Islet precursor cell (in vitro differentiated cells): ENCODE measurements at regions not wholly inside any gene's neighbourhood (a gene's known extent, or its start where the extent isn't known, plus 50 kb on each side); places are given as distances from the start of the nearest gene placed in this dataset.

Experiments
- DNase-seq: peaks from one replicate; pipeline ENCODE4 v3.0.0-alpha.2; 2018

DNA sequence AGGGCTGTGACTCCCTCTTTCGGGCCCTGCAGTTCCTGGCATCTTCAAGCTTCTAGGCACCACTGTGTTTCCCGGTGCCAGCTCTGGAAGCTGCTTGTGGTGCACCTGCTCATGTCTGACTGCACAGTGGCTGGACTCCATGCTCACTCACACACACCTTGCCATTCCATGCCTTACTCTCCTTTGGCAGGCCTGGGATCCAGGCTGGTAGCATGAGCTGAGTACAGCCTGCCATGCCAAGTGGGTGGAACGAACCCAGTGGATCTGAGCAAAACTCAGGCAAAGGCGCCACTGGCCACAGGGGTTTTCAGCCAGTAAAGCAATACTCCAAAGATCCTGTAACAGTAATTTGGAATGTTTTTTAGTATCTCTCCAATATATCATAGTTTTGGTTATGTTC lies 902.7 kb upstream of the USP15 start:
- DNase-seq, result no peak

- no peak for DNase-seq
These were observed 898.2 kb upstream of the USP15 start for GRCh38 chr12:61362037-61362436.

- no peak for DNase-seq
These were observed 895.2 kb upstream of the USP15 start for GRCh38 chr12:61365001-61365400.

DNA sequence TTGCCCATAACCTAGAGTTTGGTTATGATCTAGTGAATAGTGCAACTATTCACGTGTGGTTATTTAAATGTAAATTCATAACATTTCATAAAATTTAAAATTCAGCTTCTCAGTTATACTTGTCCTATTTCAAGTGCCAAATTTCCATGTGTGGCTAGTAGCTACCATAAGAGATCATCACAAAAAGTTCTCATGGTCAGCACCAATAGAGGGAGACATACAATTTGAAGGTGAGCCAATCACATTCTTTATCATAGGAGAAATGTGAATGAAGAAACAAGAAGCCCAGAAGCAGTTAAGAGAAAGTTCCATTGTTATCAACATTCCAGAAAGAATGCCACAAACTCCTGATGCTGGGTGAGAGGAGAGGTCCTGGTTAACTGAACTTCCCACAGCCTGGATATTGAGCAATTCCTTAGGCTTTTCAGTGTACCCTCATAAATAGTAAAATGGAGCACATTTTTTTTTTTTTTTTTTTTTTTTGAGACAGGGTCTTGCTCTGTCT lies 892.9 kb upstream of the USP15 start:
- no peak for DNase-seq

GRCh38 chr12:61369241-61369910 lies 890.8 kb upstream of the USP15 start:
- no peak for DNase-seq

GRCh38 chr12:61384511-61384910 lies 875.7 kb upstream of the USP15 start:
- DNase-seq, result no peak

DNA sequence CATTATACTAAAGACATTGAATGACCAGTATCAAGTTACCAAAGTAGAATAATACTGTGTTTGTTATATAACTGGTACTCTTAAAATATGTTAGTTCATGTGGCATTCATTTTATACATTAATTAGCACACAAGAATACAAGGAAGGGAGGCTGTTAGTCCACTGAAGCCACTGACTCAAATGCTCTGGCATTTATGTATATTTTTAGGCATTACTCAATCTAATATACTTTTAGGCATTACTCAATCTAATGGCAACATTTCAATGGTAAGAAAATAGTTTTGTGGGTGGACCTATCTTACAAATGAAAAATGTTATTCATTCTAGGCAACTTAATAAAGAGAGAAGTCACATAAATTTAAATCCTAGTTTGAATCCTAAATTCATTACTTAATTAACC lies 874.4 kb upstream of the USP15 start:
- DNase-seq, result no peak

DNA sequence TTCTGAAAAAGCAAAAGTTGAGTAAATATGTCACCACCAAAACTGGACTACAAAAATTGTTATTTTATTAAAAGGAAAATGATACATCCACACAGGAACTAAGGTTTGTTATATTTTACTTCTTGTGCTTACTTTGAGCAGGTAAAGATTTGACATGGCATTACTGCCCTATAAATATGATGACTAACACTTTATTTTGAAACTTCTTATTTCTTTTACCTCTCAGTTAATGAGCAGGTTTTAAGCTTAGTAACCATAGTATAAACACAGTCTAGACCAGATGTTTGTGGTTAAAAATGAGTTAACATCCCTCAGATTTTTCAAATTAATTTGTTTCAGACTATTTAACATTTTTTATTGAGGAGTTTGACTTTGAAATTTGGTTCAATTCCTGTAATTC lies 862.5 kb upstream of the USP15 start:
- DNase-seq, result no peak

GRCh38 chr12:61412201-61412600 lies 848.0 kb upstream of the USP15 start:
- DNase-seq, result no peak

DNA sequence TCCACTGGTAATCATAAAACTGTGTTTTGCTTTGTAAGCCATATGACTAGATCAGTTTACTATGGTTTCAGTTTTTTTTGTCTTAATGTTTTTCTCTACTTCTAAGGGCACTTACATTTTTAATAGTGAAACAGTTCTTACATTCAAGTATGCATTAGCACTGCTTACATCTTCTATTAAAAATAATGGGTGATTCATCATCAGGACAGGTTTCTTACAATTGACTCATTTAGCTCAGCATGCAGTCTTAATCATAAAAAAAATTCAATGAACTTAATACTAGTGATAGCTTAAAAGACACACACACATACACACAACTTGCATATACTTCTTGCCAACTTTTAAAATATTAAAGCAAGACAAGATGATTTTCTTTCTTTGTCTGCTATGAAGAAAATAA lies 845.7 kb upstream of the USP15 start:
- no peak for DNase-seq

DNA sequence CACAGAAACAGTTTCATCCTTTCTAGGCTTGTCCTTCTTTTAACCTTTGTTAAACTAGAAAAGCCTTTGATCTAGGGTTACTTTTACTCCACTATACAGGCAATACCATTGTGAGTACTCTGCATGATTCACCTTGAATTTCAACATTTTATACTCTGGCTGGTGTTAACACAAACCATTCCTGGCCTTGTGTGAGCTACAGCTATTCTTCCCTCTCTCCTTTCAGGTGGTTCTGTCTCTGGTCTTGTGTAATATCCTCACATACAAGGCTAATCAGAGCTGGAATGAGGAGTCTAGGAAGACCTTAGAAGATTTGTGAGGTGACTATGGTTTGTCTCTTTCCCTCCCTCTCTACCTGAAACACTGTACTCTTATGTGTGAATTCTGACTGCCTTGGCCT lies 837.4 kb upstream of the USP15 start:
- DNase-seq, result no peak

DNA sequence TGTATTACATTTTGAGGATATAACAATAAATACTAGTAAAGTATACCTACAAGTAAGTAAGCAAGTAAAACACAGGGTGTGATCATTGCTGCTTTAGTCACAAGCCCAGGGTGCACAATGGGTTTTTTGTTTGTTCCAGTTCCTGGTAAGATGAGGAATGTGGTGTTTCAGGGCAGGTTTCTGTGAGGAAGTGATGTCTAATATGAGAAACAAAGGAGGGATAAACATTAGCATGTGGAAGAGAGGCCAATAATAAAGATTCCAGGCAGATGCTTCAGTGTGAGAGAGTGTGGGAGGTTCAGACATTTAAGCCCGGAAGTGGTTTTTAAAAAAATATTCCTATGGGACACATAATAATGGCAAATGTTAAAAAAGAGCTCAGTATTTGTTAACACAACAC lies 808.1 kb upstream of the USP15 start:
- peak; percentile 86 for DNase-seq

DNA sequence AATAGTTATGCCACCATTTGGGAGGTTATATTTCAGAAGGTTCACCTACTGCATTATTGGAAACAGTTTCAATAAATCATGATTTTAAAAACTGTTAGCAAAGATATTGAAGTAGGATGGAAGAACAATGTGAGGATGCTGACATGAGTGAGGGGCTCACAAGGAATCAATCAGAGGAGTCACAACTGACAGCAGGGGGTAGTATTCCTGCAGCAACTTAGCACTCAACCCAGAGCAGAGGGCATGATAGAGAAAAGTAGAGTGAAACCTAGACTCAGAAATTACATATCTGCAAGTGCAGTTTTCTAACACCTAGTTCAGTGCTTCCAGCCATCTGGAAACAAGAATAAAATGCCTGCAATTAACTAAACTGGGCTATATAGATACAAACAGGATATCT lies 772.5 kb upstream of the USP15 start:
- no peak for DNase-seq

DNA sequence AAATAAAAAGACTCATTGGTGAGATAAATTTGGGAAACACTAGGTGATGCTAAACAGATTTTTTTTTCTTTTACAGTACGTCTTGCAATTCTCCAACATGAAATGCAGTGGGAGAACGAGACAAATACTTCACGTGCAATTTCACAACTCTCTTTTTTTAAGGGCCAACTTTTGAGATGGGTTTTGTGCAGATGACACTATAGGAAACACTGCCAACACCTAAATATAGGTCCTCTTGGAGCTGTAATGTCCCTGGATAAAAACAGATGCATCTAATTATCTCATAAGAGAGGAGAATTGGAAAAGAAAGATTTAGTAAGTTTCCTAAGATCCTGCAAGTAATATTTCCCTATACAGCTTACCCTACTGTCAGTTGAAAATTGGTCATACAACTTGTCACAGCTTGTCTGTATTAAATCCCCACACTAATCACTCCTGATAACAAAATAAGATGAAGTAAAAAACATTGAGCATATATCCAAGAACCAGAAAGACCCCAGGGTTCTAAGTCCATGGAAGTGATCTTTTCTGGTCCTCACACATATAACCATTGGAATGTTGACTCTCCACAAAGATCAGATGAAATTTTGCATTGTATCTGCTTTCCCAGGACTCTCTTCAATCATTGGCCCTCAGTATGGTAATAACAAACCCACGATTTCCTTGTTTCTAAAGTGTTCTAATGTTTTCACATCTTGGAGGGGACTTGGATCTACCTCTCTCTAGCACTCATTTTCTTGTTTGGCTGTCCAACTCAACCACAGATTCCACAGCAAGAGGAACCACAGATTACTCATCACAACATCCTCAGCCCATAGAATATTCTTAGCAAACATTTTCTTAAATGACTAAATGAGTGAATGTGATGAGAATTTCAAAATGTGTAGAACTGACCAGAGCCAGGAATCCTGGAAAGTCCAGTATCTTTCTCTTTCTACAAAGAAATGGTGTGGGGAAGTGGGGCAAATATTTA lies 769.4 kb upstream of the USP15 start:
- DNase-seq, result no peak

- no peak for DNase-seq
These were observed 758.0 kb upstream of the USP15 start for GRCh38 chr12:61502179-61502578.

DNA sequence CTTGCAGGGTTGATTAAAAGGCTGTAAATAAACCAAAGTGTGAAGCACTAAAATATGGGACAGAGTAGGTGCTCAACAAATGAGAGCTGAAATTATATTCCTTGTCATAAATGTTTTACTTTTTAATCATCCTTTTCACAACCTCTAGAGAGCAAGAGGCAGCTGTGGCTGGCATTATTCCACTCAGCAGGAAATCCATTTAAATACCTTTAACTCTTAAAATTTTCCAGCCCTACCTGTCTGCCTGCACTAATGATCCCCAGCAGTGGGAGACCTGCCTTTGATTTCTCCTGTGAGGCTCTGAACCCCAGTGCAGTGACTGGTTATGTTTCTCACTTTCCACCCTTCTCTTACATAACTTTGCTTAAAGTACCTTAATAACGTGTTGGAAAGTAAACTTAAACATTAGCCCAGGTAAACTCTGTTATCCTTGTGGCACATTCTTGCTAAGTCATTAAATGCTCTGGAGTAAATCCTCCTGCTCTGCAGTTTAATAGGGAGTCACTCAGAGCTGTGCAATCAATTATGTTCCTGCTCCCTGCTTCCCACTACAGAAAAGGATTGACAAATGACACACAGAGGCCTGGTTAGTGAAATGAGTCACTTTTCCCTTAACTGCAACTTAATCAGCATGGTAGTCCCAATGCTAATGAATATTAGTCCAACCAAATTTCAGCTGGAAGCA lies 755.7 kb upstream of the USP15 start:
- DNase-seq, result no peak

DNA sequence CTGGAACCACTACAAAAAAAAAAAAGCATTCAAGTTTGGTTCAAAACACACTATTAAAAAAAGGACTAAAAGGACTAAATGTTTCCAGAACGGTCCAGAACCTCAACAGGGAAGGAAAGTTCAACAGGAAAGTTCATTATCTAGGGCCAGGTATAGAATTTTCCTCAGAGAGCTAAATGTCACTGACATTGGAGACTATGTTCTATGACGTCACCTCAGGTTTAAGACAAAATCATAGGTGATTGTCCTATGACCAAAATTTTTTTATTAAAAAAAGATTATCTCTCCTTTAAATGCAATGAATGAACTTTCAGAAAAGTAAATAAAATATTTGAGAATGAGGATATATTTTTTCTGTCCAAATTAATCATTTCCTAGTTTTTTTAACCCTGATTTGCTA lies 746.7 kb upstream of the USP15 start:
- DNase-seq, result no peak

DNA sequence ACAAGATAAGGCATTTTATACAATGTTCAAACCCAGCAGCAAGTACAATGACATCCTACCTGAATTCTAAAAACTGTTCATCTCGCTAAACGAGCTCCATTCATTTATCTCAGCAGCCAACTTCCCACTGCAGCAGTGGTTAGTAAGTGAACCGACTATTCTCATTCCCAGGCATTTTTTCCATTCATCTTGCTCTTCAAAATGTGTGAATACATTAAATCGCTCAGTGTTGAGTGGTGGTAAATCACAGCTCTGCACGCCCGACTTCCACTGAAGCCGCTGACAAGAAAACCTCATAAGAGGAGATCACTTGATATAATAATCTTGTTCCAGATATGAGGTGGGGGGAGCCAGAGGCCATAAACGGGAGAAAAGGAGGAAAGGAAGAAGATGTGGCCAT lies 746.2 kb upstream of the USP15 start:
- DNase-seq, result no peak

DNA sequence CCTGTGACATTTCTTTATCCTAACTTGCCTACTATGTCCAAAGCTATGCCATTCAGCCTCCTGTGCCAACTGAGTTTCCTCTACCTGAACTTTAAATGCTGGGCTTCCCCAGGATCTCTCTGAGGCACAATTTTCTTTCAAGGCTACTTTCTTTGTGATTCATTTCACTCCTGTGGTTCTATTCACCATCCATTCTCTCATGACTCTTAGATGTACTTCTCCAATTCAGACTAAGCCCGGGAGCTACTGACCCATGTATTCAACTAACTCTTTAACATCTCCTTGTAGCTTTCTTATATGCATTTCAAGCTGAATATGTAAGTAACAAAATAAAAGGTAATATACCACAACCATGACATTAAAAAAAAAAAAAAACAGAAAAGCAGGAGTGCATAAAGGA lies 738.9 kb upstream of the USP15 start:
- DNase-seq, result no peak

DNA sequence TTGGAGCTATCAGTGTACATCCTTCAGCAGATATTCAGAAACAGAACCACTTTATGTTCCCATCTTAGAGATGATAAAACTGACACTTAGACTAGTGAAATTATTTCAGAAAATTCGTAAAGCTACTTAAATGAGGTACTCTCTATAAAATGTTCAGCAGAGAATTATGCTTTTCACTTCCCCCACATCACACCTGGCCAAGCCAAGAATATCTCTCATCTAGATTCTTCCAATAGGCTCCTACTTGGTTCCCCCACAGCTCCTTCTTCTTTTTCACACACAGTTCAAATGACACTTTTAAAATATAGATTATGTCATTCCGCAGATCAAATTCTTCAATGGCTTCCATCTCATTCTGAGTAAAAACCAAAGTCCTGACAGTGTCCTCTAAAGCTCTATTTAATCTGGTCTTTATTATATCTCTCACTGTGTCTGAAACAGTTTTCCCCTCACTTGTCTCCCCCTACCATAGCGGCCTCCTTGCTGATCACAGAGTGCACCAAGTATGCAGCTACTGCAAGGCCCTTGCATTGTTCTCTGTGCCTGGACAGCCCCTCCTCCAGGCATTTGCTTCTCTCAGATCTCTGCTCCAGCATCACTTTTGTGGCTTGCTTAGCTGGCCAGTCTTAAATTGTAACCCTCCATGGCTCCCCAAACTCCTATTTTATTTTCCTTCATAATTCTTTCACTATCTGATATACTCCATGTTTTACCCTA lies 736.8 kb upstream of the USP15 start:
- no peak for DNase-seq

DNA sequence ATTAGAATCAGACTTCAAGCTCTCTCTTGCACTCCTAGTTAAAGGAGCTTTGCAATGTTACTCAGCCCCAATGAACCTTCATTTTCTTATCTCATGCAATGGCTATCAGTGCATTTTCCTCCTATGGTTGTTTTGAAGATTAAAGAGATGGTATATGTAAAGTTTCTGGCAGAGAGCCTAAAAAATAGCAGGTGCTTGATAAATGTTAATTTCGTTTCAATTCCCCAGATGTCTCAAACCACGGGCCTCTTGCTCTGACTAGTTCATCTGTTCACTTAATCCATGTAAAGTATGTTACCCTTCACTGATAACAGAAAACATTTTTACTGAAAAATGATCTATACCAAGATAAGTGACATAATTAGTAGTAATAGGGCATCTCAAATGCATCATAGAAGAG lies 735.4 kb upstream of the USP15 start:
- DNase-seq, result no peak

GRCh38 chr12:61525331-61525730 lies 734.9 kb upstream of the USP15 start:
- DNase-seq, result no peak

- no peak for DNase-seq
These were observed 729.7 kb upstream of the USP15 start for GRCh38 chr12:61530456-61530855.
